ENCODE measurements at regions not wholly inside any gene's neighbourhood (a gene's known extent, or its start where the extent isn't known, plus 50 kb on each side); places are given as distances from the start of the nearest gene placed in this dataset.

DNA sequence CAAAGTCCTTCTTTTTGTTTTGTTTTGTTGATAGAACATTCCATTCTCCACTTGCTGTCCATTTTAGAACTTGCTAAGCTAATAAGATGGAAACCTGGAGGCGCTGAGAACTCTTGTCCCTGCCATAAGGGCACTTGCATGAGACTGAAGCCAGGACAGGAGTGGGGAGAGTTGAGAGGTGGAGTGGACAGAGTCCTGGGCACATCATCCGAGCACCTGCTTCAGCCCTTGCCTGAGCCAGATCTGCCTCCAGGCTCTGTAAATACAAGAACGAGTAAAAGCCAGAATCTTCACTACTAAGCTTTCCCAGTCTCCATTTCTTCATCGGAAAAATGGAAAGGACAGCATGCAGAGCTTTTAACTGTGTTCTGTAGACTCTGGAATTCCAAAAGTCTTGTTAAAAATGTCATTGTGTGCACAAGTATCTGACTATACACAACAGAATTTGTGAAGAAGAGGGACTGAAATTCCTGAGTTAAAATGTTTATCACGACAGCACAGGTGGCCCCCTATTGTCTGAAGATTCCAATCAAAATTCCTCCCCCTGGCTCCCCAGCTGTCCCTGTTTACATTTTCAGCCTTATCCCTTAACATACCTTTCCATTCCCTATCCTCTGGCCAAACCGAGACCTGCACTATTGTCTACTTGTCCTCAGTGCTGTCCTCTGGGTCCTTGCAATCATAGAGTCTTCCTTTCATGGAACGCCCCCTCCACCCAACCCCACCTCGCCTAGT lies 498.2 kb upstream of the TNP1 start:
- TF ChIP-seq, protein P1, sequence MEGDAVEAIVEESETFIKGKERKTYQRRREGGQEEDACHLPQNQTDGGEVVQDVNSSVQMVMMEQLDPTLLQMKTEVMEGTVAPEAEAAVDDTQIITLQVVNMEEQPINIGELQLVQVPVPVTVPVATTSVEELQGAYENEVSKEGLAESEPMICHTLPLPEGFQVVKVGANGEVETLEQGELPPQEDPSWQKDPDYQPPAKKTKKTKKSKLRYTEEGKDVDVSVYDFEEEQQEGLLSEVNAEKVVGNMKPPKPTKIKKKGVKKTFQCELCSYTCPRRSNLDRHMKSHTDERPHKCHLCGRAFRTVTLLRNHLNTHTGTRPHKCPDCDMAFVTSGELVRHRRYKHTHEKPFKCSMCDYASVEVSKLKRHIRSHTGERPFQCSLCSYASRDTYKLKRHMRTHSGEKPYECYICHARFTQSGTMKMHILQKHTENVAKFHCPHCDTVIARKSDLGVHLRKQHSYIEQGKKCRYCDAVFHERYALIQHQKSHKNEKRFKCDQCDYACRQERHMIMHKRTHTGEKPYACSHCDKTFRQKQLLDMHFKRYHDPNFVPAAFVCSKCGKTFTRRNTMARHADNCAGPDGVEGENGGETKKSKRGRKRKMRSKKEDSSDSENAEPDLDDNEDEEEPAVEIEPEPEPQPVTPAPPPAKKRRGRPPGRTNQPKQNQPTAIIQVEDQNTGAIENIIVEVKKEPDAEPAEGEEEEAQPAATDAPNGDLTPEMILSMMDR (IDR thresholded peaks at IDR 0.05; ENCODE audit: insufficient read depth, low read length, poor library complexity, severe bottlenecking) = no peak
- TF ChIP-seq EZH2phosphoT487 (conservative IDR thresholded peaks at IDR 0.05; ENCODE audit: low read length) = no peak

All from SU-DHL-6 (cell line).